IPS-NIHi7 (cell line): ENCODE measurements at regions not wholly inside any gene's neighbourhood (a gene's known extent, or its start where the extent isn't known, plus 50 kb on each side); places are given as distances from the start of the nearest gene placed in this dataset.

ENCODE experiments used
- DNase-seq: peaks from one replicate; pipeline ENCODE4 v3.0.0; 2012; ENCODE audit warnings: mixed read lengths; ENCODE audit errors: extremely low spot score

GRCh38 chr12:65517656-65518210 is 239.2 kb downstream of the MSRB3 start:
- no peak for DNase-seq

GRCh38 chr12:65518771-65519170 is 240.3 kb downstream of the MSRB3 start:
- DNase-seq = no peak

DNA sequence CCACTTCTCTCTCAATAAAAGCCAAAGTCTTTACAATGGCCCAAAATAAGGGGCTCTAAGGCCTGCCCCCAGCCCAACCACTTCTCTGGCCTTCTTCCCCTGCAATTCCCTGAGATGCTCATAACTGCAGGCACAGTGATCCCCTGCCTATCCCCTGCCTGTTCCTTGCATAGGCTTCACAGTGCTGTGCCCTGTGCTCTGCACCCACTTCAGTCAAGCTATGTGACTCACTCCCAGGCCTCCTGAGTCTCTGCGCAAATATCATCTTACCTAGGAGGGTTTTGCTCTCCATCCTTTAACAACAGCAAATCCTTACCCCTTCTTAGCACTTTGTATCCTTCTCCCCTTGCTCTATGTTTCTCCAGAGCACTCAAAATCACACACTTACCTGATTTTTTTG is 242.2 kb downstream of the MSRB3 start:
- DNase-seq = no peak

DNA sequence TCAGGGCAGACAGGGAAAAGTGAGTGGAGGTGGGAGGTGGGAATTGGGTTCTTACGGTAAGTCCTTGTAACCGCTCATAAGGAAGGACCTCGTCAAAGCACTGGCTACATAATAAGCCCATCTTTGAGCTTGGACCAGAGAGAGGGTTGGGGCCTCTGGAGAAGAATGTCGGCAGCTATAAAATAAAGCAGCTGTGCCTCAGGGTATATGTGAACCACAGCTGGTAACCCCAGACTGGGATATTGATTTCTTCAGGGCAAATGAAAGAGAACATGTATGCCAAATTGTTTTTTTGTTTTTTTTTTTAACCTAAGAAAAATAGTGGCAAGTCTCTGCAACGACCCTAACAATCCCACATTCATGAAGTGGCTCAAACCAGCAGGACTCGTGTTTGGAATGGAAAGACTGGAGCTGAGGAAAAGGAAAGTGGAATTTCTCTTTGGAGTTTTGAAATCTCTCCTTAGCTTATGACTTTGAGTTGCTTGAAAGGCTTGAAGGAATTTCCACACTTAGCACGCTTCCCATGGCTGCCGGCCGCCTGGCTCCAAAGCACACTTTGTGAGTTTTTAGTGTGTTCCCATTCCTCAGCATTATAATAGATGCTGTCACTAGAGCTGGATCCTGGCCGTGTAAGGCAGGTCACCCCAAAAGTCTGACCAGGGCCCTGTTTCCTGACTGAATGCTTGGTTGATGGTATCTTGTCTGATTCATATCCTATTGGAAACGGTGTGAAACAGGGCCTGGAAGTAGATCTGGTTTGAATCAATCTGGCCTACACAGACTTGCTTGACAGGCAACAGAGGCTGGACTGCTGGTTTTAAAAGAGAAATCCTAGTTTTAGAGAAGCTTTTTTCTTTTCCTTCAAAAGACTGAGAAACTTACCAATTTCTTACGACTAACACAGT is 244.7 kb downstream of the MSRB3 start:
- no peak for DNase-seq

GRCh38 chr12:65524666-65525065 is 246.2 kb downstream of the MSRB3 start:
- DNase-seq = no peak

DNA sequence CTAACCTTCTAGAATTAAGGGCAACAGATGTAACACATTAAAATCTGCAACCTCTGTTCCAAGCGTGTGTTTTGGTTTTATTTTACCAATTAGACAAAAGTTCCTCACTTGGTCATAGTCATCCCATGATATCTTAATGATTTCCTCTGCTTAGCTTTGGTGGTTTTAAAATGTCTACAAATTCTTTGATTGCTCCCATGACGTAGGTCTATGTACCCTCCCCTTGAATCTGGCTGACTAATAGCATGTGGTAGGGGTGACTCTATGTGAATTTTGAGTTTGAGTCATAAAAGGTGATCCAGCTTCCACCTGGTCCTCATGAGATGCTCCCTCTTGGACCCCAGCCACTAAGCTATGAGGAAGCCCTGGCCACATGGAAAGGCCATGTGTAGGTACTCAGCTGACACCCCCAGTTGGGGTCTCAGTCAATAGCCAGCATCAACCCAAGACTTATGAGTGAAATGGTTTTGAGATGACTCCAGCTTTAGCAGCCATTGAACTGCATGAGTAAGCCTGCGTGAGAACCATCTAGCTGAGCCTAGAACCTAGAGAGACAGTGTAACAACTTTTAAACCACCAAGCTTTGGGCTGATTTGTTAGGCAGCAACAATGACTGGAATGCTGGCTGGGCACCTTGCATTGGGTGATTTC is 247.1 kb downstream of the MSRB3 start:
- no peak for DNase-seq

DNA sequence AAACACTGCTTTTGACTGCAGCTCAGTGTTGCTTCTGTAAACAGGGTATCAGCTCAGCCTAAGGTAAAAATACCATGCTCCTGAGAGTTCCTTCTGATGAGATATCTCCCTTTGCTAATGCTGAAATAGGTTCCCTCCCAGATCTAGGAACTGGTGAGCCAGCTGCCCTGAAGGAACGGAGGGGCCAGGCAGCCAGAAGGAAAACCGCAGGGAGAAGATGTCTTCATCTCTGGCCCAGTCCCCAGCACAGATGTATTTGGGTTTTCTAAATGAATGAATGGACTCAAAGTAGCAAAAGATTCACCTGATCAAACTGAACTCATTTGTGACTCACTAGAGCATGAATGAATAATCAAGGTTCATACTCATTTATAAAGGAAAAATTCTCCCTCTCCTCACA is 247.8 kb downstream of the MSRB3 start:
- DNase-seq = no peak

GRCh38 chr12:65528127-65528526 is 249.6 kb downstream of the MSRB3 start:
- no peak for DNase-seq

DNA sequence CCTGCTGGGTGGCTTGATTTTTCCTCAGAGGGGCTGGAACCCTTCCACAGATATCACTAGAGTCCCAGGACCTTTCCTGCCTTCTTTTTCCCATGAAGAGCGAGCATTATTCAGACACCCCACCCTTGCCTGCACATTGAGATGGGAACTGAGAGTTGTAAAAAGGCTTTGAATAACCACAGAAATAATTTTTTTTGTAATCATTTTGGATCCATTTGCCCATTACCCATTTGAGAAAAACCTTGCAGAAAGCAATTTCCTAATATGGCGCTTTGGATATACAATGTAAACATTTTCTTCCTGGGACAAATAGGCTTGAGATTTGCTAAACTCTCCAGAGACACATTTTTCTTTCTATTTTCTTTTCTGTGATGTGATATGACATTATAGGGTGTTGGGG is 250.6 kb downstream of the MSRB3 start:
- no peak for DNase-seq

DNA sequence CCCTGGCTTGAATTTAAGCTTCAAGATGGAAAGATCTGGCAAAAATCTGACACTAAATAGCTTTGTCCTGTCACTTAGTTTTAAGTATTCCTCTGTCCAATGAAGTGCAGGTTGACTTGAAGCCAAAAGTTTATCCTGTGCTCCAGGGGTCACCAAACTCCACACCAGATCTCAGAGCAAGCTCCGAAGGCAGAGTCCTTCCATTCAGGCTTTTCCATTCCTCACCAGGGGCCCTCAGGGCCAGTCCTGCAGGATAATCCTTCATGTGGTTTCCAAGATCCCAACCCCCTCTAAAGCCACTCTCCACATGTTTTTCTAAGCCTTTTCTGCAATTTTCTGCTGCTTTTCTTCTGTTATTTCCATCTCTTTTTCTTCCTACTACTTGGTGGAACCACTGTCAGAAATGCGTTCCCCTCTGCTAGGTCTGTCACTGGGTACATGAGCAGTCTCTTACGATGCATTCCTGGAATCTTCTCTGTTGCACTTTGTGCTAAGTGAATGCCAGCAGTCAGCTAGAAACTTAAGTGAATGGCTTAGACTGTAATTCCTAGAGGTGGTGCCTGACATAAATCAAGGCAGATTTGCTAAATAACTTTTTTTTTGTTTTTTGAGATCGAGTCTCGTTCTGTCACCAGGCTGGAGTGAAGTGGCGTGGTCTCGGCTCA is 251.4 kb downstream of the MSRB3 start:
- DNase-seq = no peak

GRCh38 chr12:65532162-65532561 is 253.7 kb downstream of the MSRB3 start:
- DNase-seq = no peak

DNA sequence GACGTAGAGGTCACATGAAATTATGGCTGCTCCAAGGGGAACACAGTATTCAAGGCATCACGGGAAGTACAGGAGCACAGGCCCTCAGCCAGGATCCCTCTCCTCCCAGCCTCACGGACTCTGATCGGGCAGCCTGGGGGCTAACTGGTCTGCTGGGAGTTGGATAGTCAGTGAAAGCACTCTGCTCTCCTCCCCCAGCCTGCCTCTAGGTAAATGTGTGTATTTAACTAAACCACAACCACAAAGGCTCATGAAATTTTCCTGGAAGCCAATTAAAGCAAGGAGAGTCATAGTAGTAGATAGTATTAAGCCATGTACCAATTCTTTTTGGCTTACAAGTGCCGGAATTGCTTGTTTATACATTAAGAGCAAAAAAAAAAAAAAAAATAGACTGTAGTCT is 254.3 kb downstream of the MSRB3 start:
- DNase-seq = no peak

GRCh38 chr12:65533177-65533883 is 254.8 kb downstream of the MSRB3 start:
- no peak for DNase-seq

DNA sequence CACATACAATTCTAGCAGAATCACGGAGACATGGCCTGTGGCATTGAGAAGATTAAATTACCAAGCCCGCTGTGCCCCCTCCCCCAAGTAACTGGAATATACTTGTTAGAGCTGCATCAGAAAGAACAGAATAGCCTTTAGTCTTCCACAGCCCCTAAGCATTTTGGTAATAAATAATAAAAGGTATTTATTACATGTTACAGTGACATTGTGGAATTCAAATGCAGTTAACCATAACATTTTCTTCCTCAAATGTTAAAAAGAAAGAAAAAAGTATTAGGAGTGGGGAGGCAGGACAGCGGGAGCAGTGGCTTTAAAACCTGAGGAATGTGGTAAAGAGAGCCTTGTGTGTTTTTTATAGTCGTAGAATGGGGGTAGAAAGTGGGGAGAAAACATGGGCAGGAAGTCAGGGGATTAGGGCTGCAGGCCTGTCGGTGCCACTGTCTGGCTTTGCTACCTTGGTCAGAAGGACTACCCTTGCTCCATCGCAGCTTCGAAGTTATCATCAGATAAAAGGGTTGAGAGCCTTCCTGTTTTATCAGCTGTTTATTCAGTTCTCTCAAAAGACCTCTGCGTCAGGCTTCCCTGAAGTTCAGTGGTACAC is 255.9 kb downstream of the MSRB3 start:
- no peak for DNase-seq

- no peak for DNase-seq
These were observed 257.5 kb downstream of the MSRB3 start for GRCh38 chr12:65535946-65536345.

GRCh38 chr12:65536351-65536750 is 257.9 kb downstream of the MSRB3 start:
- no peak for DNase-seq

DNA sequence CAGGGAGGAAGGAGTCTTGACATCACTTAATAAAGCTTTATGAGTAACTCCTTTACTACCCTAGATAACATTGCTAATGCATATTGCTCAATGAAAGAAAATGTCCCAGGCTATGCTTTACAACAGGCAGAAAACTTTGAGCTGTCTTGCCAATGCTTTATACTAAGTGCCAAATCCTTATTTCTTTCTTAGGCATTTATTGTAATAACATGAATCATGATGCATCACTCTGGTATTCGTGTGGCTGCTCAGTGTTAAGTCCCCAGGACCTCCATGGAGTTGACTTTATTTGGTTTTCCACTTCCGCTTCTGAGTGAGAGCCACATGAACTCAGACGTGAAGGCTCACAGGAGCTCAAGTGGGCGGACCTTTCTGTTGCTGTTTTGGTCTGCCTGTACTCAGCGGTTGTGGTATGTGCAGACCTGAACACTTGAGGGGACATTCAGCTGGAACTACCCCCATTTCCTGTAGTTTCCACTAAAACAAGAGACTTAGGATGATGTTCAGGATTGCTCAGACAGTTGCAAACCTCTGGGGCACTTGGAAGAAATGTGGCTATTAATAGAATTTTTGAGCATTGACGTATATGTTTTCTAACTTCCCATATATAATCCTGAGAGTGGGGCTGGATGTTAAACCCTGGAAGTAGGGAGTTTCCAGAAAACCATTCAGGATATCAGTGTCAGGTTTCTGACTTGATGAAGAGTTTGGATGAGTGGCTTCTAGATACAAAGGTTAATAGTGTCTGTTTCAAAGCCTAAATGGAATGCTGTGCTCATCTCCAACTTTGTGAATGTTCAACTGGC is 258.6 kb downstream of the MSRB3 start:
- no peak for DNase-seq

- DNase-seq = no peak
These were observed 259.5 kb downstream of the MSRB3 start for GRCh38 chr12:65537978-65538377.

- no peak for DNase-seq
These were observed 260.5 kb downstream of the MSRB3 start for GRCh38 chr12:65539023-65539422.

DNA sequence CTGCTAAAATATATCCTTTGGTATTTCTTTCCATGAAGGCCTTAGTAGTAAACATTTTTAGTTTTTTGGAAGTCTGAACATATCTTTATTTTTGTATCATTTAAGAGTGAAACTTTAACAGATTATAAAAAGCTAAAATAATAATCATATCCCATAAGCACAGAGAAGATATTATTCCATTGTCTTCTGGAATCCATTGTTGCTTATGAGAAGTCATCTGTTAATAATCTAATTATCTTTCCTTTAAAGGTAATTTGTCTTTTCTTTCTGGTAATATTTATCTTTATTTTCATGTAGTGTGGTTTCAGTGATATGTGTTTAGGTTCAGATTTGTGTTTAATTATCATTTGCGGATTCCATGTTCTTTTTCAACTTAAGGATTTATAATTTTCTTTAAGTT is 261.7 kb downstream of the MSRB3 start:
- no peak for DNase-seq

DNA sequence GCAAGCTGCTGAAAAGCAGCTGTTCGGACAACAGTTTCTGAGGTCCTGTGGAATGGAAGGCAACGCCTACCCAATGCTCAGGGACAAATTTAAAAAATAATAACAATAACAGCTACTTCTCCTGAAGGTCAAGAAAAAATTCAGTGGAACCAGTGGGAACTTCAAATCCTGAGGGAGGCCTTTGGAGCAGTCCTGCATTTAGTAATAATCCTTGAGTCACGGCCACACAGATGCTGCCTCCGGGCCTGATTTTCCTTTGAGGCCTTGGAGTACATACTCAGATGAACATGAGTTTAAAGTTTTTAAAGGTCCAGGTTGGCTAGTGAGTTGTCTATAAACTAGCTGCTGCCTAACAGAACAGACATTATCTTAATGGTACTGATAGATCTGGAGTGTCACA is 268.0 kb downstream of the MSRB3 start:
- no peak for DNase-seq
